ENCODE measurements at regions not wholly inside any gene's neighbourhood (a gene's known extent, or its start where the extent isn't known, plus 50 kb on each side); places are given as distances from the start of the nearest gene placed in this dataset.

- Mint-ChIP-seq H3K4me1 (no peaks in the 10 kb centered on the region), H3K27ac (no peak overlapping the region), H3K9me3 (no peaks in the 10 kb centered on the region), H3K4me3 (no peak overlapping the region), H3K27me3 (ENCODE audit: low read depth) (no peaks in the 10 kb centered on the region), H3K36me3 (ENCODE audit: low read depth) (peaks cover 57% of the 10 kb centered on the region)
- TF ChIP-seq CTCF (IDR thresholded peaks at IDR 0.05; ENCODE audit: unreplicated experiment in 3 of 3): no peak
Measured at GRCh38 chr6:144546807-144547206, 261.7 kb downstream of the UTRN start.

DNA sequence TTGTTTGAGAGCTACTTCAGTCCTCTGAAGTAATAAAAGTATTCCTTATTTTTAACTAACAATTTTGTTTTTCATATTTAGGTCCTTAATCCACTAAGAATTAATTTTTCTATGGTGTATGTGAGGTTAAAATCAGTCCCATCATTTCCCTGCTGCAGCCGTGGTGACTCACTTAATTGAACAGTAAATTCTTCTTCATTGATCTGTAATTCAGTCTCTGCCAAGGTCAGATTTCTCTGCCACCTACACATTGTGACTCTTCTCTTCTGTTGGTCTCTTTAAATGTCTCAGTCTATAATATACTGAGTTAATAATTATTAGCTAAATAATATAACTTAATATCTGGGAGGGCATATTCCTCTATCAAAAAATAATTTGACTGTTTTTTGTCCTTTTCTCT, 262.3 kb downstream of the UTRN start:
- H3K4me1 Mint-ChIP-seq: no peaks in the 10 kb centered on the region
- no peak overlapping the region for H3K4me3 Mint-ChIP-seq
- TF ChIP-seq CTCF (IDR thresholded peaks at IDR 0.05; ENCODE audit: unreplicated experiment in 3 of 3): no peak
- peaks cover 56% of the 10 kb centered on the region for H3K36me3 Mint-ChIP-seq (ENCODE audit: low read depth)
- no peak overlapping the region for H3K27ac Mint-ChIP-seq
- no peaks in the 10 kb centered on the region for H3K9me3 Mint-ChIP-seq
- H3K27me3 Mint-ChIP-seq (ENCODE audit: low read depth): no peaks in the 10 kb centered on the region

GRCh38 chr6:144548536-144548935, 263.4 kb downstream of the UTRN start:
- Mint-ChIP-seq H3K36me3 (ENCODE audit: low read depth) (peaks cover 54% of the 10 kb centered on the region), H3K9me3 (no peaks in the 10 kb centered on the region), H3K4me3 (no peak overlapping the region), H3K27ac (no peak overlapping the region), H3K27me3 (ENCODE audit: low read depth) (no peaks in the 10 kb centered on the region), H3K4me1 (no peaks in the 10 kb centered on the region)
- no peak for TF ChIP-seq CTCF (IDR thresholded peaks at IDR 0.05; ENCODE audit: unreplicated experiment in 3 of 3)

- H3K4me1 Mint-ChIP-seq: no peaks in the 10 kb centered on the region
Measured at GRCh38 chr6:144549837-144550747, 265.0 kb downstream of the UTRN start.

DNA sequence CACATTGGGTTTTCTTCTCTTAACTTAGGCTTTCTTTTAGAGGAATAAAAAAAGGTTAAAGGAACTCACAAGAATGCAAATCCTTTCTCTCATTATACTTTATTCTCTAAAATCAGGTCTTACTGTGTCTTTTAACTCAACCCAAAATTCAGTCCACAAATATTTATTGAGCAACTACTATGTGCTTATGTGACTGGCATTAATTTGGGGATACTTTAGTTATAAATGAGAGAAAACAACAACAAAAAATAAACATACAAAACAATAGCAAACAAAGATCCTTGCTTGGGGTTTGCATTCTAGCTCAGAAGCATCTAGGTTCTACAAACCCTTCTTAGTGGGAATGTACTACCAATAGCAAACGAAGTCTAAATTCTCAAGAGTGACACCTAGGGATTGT, 266.2 kb downstream of the UTRN start:
- no peaks in the 10 kb centered on the region for H3K27me3 Mint-ChIP-seq (ENCODE audit: low read depth)
- H3K36me3 Mint-ChIP-seq (ENCODE audit: low read depth): peaks cover 50% of the 10 kb centered on the region
- H3K27ac Mint-ChIP-seq: no peak overlapping the region
- no peaks in the 10 kb centered on the region for H3K4me1 Mint-ChIP-seq
- H3K9me3 Mint-ChIP-seq: no peaks in the 10 kb centered on the region
- no peak for TF ChIP-seq CTCF (IDR thresholded peaks at IDR 0.05; ENCODE audit: unreplicated experiment in 3 of 3)
- no peak overlapping the region for H3K4me3 Mint-ChIP-seq

More at GRCh38 chr6:144549837-144550747, 265.0 kb downstream of the UTRN start:
- Mint-ChIP-seq H3K36me3 (ENCODE audit: low read depth) (peaks cover 51% of the 10 kb centered on the region), H3K27ac (no peak overlapping the region), H3K4me3 (no peak overlapping the region), H3K27me3 (ENCODE audit: low read depth) (no peaks in the 10 kb centered on the region), H3K9me3 (no peaks in the 10 kb centered on the region)
- TF ChIP-seq CTCF (IDR thresholded peaks at IDR 0.05; ENCODE audit: unreplicated experiment in 3 of 3): no peak

GRCh38 chr6:144555066-144555465, 269.9 kb downstream of the UTRN start:
- Mint-ChIP-seq H3K27ac (no peak overlapping the region), H3K4me1 (no peaks in the 10 kb centered on the region), H3K9me3 (no peaks in the 10 kb centered on the region), H3K36me3 (ENCODE audit: low read depth) (peaks cover 42% of the 10 kb centered on the region), H3K27me3 (ENCODE audit: low read depth) (no peaks in the 10 kb centered on the region), H3K4me3 (no peak overlapping the region)
- no peak for TF ChIP-seq CTCF (IDR thresholded peaks at IDR 0.05; ENCODE audit: unreplicated experiment in 3 of 3)

All from nephron (organoid).